NCI-H2029 treated with DMSO at 0.1 percent for 48 hours (cell line): ENCODE measurements at regions not wholly inside any gene's neighbourhood (a gene's known extent, or its start where the extent isn't known, plus 50 kb on each side); places are given as distances from the start of the nearest gene placed in this dataset.

Source experiments
- DNase-seq: peaks from one replicate; lab custom pipeline; 2025; lab: John Stamatoyannopoulos, UW

- DNase-seq: no peak
Observed at GRCh38 chr7:35581605-35582210, 113.2 kb downstream of the HERPUD2 start.

DNA sequence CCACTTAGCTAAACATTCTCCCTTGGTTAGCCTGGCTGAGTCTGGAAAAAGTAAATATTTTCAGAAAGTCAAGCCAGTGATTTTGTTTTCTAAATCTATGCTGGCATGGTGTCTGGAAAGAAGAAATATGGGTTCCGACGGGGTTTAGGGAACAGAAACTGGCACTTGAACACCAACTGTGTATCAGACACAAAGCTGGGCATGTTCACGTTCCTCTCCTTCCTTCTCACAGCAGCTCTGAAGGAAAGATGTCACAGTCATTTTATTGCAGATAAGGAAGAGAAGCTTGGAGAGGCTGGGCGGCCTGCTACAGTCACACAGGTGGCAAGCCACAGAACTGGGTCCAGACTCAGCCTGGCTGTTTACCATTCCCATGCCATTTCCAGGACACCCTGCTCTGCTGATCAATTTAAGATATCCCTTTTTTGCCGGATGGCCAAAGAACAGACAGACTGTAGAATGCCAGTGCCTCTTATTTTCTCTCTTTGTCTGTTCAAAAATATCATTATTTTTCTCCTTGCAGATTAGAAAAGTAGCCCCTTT, 118.8 kb downstream of the HERPUD2 start:
- DNase-seq: no peak

- DNase-seq: no peak
Observed at GRCh38 chr7:35571611-35572240, 123.2 kb downstream of the HERPUD2 start.

- no peak for DNase-seq
Observed at GRCh38 chr7:35570937-35571336, 124.0 kb downstream of the HERPUD2 start.

DNA sequence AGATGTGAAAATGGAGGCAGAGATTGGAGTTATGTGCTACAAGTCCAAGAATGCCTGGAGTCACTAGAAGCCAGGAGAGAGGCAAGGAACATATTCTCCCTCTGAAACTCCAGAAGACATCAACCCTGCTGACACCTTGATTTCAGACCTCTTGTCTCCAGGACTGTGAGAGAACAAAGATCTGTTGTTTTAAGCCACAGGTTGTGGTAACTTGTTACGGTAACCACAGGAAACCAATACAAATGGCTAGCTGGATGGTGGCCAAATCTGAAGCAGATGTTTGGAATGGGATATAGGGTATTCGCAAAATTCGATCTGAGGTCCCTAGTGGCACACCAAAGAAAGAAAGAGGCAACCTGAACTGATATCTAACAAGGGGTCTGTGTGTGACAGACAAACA, 129.0 kb downstream of the HERPUD2 start:
- DNase-seq: no peak

- no peak for DNase-seq
Observed at GRCh38 chr7:35558841-35559240, 136.1 kb downstream of the HERPUD2 start.

DNA sequence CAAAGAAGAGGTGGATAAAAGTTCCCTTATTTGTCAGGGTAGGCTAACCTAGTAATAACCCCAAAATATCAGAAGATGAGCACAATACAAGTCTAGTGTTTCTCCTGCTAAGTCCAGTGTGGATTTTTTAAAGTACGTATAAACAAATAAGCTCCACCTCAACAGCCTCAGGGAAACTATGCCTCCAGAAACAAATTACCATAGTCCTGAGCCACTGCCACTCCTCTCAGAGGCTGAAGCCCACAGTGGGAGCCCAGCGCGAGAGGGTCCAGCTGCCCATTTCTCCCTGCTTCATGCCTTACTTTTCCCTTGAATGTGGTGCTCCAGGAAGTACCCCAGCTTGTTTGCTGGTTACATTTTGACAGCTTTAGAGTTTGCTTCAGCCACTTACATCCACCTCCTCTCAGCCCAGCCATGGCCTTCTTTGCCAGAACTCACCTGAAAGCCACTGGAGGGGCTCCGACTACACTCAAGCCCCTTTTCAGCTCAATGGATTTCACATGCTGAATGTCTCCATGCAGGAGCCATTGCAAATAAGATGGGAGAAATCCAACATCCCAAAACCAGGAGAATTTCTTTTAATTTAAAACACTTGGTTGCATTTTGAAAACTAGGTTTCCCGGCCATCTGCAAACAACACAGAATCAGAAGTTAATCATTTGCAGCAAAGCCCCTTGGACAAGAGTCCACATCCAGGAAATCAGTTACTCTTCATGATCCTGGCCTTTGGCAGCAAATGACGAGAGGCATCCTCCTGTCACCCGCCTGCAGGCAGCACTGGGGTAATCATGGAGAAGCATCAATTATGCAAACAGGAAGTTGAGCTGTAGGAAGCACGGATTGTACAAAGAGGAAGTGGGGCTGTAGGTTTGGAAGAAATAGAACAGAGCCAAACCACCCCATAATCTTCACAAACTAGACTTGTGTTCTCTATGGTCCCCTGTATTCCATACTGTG, 138.1 kb downstream of the HERPUD2 start:
- no peak for DNase-seq

DNA sequence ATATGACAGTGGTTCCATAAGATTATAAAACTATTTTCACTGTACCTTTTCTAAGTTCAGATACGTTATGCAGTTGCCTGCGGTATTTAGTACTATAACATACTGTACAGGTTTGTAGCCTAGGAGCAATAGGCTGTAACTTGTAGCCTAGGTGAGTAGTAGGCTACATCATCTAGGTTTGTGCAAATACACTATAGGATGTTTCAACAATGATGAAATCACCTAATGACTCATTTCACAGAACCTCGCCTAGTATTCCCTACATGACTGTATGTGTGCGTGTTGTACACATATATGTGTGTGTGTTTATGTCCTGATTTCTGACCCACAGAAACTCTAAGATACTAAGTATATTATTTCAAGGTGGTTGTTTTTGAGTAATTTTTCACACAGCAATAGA, 139.0 kb downstream of the HERPUD2 start:
- DNase-seq: no peak

DNA sequence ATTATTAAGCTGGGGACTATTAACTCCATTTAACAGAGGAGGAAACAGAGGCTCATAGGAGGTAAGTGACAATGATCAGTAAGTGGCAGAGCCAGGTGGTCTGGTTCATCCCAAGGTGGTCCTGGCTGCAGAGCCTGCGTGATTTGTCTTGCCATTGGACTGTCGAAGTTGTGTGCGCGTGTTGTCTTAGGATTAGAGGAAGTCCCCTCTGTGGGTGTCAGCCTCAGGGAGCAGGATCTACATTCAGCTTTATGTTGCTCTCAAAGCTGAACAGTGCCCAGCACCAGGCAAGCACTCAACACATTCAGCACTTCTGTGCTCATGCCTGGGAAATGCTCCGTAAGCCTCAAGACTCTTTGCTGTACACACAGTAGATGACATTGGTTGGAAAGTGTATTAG, 139.5 kb downstream of the HERPUD2 start:
- no peak for DNase-seq

DNA sequence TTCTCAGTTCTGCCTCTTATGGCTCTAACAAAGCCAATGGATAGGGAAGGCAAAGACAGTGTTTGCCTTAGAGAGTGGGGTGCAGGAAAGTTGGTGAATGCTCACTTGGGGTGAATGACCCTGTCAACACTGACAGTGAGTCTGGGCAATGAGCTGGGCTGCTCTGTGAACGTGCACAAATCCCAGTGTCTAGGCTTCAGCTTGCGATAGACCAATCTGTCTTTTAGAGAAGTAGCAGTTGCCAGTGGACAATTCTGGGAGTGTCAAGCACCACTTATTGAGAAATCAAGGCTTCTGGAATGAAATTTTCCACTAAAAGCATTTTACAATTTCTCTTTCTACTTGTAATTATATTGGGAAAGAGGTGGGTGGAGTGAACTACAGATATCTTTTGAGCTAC, 141.4 kb downstream of the HERPUD2 start:
- no peak for DNase-seq

GRCh38 chr7:35552691-35553090, 142.2 kb downstream of the HERPUD2 start:
- DNase-seq: no peak

- DNase-seq: no peak
Observed at GRCh38 chr7:35551321-35552081, 143.4 kb downstream of the HERPUD2 start.

- DNase-seq: no peak
Observed at GRCh38 chr7:35550831-35551230, 144.1 kb downstream of the HERPUD2 start.

DNA sequence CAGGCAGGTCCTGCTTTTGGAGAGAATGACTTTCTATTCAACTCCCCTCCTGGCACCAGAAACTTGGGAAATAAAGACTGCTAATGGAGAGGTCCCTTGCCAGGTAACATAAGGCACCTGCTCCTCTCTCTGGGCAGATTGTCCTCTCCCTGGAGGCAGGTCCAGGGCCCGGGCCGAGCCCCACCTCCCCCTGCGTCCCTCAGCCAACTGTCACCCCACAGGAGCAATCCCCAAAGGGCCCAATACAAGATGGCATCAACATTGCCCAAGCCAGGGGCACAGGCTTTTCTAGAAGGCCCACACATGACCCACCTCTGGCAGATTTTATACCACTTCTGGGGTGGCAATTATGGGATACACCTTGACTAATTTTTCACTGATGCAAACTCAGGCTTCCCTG, 145.2 kb downstream of the HERPUD2 start:
- no peak for DNase-seq

DNA sequence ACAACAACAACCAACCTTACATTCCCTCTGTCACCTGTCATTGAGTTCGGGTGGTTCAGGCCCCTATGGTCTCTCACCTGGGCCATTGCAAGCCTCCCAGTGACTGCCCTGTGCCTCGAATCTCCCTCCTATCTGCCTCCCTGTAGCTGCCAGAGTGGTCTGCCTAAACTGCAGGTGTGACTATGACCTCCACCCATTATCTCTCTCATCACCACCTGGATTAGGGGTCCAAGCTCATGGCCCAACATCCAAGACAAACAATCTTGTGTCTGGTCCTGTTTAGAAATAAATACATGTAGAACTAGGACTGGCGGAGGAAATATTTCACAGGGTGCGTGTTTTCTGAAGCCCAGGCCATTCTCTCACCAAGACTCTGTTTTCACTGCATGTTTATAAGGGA, 146.6 kb downstream of the HERPUD2 start:
- no peak for DNase-seq

DNA sequence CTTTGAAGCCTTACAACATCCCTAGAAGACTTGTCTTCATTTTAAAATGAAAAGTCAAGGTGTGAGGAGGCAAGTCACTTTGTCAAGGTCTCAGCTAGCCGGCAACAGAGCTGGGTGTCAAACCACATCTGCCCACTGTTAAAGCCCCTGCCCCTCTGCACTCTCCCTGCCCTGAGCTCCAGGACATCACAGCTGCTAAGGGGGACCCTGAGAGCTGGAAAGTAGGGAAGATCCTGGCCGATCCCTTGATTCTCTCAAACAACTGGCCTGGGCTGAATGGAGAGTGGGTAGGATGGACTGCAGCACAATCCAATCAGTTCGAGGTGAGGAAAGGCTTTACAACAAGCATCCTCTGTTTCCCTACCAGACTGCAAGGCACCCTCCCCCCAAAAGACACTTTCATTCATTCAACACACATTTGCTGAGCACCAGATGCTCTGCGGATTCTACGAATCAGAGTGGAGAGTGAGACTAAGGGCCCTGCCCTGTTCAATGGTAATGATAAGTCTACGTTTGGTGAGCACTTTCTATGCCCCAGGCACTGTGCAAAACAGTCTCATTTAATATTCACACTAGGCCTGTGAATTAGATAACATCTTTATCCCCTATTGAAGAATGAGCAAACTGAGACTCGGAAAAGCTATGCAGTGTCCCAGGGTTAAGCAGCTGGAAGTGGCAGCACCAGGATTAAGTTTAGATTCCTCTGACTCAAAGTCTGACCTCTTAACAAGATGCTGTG, 148.1 kb downstream of the HERPUD2 start:
- DNase-seq: no peak

DNA sequence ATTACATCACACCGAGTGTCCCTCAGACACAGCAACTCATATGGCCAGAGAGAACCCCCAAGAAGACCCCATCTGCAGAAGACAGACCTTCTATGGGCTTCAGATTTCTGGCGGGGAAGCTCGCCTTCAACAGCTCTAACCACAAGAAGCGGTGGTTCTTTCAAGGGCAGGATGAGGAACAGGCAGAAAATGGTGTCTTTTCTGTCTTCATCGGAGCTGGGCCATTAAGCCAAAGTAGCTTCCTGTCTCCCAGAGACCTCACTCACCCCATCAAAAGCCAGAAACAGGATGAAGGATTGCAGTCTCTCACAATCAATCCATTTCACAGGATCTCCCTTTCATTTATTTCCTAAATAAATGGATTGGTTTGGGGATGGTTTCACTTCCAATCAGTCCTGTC, 149.1 kb downstream of the HERPUD2 start:
- DNase-seq: no peak

DNA sequence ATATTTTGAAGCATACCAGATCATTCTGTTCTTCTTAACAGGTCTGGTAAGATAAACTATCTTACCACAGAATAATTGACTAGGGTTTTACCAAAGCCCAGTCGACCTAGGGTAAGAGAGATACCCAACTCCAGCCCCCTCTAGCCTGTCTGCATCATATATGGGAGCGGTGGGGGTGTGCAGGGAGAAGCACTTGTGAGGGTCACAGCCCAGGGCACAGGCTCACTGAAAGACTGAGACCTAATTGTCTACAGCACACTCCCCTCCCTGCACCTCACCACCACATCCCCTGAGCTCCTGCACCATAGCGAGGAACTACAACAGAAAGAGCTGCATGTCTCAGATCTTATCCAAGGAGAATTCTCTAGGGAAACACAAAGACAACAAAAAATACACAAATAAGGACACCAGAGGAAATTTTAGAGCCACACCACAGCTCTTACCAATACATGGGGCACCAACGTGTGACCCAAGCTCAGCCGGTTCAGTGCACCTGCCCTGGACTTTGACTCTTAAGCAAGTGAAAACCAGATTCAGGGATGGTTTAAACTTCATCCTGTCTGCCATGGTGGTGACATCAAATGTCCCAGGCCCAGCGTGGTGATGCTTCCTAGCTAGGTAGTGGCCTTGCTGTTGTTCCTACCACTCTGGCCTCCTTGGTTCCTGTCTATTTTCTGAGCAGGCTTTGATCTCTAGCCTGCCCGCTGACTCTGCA, 150.8 kb downstream of the HERPUD2 start:
- DNase-seq: no peak

DNA sequence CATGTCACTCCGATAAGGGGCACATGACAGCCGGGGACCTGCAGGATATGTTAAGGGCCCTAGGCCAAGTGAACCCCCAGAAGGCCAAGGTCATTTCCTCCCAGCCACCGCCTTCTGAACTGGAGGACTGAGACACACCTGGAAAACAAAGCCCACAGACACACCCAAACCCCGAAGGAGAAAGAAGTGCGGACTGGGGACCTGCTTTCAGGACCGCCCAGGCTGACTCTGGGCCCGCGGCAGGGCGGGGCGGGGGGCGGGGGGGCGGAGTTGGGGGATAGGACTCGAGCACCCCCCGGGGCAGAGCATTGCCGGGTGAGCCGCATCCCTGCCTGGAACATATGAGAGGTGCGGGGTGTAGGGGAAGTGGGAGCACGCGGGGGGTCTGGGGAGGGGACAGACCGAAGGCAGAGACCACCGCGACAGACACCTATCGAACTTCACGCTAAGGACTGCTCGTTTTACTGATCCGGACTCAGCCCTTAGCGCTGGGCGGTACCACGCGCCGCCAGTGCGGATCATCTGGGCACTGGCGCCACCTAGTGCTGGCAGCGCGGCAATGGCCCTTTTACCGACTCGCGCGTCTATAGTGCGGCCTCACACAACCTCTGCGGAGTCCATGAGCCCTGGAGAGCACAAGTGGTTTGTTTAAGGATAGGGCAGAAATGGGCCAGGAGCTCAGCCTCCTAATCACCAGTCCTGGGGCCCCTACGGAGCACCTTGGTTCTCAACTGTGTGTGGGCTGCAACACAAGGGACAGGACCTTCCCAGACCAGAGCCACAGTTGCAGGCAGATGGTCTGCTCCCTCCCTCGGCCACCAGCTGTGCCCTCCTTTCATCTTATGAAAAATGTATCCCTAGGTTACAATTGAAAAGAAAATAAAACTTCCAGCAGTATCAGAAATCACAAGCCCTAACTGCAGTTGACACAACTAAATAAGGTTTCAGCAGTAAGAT, 157.6 kb downstream of the HERPUD2 start:
- peak; percentile 34 for DNase-seq
